Right atrium auricular region (tissue), 2 donors: ENCODE measurements at regions not wholly inside any gene's neighbourhood (a gene's known extent, or its start where the extent isn't known, plus 50 kb on each side); places are given as distances from the start of the nearest gene placed in this dataset.

ENCODE experiments used
- DNase-seq: peaks from one replicate; pipeline ENCODE4 v3.0.0-alpha.2; 2019; ENCODE audit warnings: low spot score
- H3K27ac ChIP-seq, 2 donors: fragments of 200-600 bp; sonication (generic); 1 replicate in 1 of 2; 2 replicates in 1 of 2; pipeline ENCODE4 v1.5.1; 2016 to 2019
- H3K27me3 ChIP-seq, 2 donors: fragments of 200-600 bp; sonication (generic); one replicate each; pipeline versions ENCODE4 v1.5.1 to v1.6.0; 2017 to 2019
- H3K36me3 ChIP-seq: fragments of 200-600 bp; sonication (generic); one replicate; pipeline ENCODE4 v1.5.1; 2016
- H3K4me1 ChIP-seq, 2 donors: fragments of 200-600 bp; sonication (generic); one replicate each; pipeline versions ENCODE4 v1.5.1 to v1.6.0; 2017 to 2019
- H3K4me3 ChIP-seq, 2 donors: fragments of 200-600 bp; sonication (generic); 1 replicate in 1 of 2; 2 replicates in 1 of 2; pipeline ENCODE4 v1.5.1; 2017 to 2019; ENCODE audit warnings: mild to moderate bottlenecking in 1 of 2, moderate library complexity in 1 of 2
- H3K9me3 ChIP-seq, 2 donors: fragments of 200-600 bp; sonication (generic); one replicate each; pipeline ENCODE4 v1.5.1; 2019
- TF ChIP-seq, protein P1 (sequence below), 2 donors: fragments of 200-600 bp; sonication (generic); IDR thresholded peaks; one replicate each; pipeline ENCODE4 v1.5.1; 2019; ENCODE audit warnings: antibody characterized with exemption in 2 of 2

DNA sequence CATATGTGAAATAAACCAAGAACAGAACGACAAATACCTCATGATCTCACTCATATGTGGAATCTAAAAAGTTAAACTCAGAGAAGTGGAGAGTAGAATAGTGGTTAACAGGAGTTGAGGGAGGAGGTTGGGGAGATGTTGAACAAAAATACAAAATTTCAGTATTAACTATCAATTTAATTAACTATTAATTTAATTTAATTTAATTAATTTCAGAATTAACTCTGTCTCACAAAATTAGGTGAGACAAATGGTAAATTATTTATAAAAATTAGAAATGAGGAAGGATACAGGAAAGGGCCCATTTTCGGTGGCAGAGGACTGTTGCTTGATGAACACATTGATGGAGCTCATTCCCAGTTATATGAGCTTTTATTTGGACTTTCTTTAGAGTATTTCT lies 166.0 kb upstream of the FAM83B start:
- Histone ChIP-seq H3K9me3 (no peaks in the 10 kb centered on the region), H3K4me3 (no peak overlapping the region), H3K36me3 (no peaks in the 10 kb centered on the region), H3K27me3 (no peaks in the 10 kb centered on the region), H3K4me1 (no peaks in the 10 kb centered on the region), H3K27ac (no peak overlapping the region)
- TF ChIP-seq, protein P1, sequence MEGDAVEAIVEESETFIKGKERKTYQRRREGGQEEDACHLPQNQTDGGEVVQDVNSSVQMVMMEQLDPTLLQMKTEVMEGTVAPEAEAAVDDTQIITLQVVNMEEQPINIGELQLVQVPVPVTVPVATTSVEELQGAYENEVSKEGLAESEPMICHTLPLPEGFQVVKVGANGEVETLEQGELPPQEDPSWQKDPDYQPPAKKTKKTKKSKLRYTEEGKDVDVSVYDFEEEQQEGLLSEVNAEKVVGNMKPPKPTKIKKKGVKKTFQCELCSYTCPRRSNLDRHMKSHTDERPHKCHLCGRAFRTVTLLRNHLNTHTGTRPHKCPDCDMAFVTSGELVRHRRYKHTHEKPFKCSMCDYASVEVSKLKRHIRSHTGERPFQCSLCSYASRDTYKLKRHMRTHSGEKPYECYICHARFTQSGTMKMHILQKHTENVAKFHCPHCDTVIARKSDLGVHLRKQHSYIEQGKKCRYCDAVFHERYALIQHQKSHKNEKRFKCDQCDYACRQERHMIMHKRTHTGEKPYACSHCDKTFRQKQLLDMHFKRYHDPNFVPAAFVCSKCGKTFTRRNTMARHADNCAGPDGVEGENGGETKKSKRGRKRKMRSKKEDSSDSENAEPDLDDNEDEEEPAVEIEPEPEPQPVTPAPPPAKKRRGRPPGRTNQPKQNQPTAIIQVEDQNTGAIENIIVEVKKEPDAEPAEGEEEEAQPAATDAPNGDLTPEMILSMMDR (IDR thresholded peaks at IDR 0.05), result no peak
- DNase-seq, result no peak

DNA sequence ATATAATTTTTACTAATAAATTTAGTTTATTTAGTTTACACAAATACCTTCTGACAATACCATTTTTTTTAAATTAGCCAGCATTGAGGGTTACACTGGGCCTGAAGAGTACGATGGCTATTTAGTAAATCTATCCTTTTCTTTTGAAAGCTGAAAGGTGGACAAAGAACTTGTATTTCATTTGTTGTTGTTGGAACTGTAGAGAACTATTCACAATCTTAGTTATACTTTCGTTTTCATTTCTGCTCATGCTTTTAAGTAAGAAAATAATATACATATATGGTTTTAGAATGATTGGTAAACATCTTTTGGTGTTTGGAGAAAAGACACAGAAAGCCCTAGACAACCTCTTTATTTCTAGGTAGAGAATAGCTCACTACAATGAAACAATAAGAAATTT lies 165.3 kb upstream of the FAM83B start:
- Histone ChIP-seq H3K4me3 (no peak overlapping the region), H3K9me3 (no peaks in the 10 kb centered on the region), H3K27ac (no peak overlapping the region), H3K27me3 (no peaks in the 10 kb centered on the region), H3K36me3 (no peaks in the 10 kb centered on the region), H3K4me1 (no peaks in the 10 kb centered on the region)
- no peak for DNase-seq
- TF ChIP-seq, protein P1 (IDR thresholded peaks at IDR 0.05), result no peak

DNA sequence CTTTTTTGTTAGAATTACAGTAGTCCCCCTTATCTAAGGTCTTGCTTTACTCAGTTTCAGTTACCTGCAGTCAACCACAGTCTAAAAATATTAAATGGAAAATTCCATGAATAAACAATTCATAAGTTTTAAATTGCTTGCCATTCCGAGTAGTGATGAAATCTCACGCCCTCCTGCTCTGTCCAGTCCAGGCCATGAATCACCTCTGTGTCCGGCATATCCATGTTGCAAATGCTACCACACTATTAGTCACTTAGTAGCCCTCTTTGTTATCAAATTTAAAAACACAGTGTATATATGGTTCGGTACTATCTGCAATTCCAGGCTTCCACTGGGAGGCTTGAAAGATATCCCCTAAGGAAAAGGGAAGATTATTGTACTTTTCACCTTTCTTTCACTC lies 164.6 kb upstream of the FAM83B start:
- Histone ChIP-seq H3K27ac (no peak overlapping the region), H3K4me1 (no peaks in the 10 kb centered on the region), H3K4me3 (no peak overlapping the region), H3K27me3 (no peaks in the 10 kb centered on the region), H3K36me3 (no peaks in the 10 kb centered on the region), H3K9me3 (no peaks in the 10 kb centered on the region)
- TF ChIP-seq, protein P1 (IDR thresholded peaks at IDR 0.05), result no peak
- DNase-seq, result no peak

DNA sequence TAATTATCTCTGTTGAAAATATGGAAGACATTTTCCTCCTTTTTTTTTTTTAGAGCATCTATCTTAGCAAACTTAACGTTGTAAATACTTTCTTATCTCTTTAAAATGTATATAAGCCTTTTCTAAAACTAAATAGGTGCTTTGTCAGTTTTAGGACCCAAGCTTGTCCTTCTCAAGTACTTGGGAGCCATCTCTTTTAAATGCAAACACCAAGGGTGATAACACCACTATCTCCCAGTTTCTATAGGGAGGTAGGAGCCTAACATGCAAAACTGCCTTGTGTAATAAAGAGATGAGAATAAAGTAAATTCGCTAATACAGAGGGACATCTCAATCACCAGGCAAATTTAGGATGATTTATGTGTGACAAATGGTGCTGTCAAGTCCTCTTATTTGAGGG lies 157.0 kb upstream of the FAM83B start:
- TF ChIP-seq, protein P1 (IDR thresholded peaks at IDR 0.05), result no peak
- Histone ChIP-seq H3K27ac (no peak overlapping the region), H3K36me3 (no peaks in the 10 kb centered on the region), H3K4me3 (no peak overlapping the region), H3K9me3 (no peaks in the 10 kb centered on the region), H3K27me3 (no peaks in the 10 kb centered on the region), H3K4me1 (no peaks in the 10 kb centered on the region)
- no peak for DNase-seq

DNA sequence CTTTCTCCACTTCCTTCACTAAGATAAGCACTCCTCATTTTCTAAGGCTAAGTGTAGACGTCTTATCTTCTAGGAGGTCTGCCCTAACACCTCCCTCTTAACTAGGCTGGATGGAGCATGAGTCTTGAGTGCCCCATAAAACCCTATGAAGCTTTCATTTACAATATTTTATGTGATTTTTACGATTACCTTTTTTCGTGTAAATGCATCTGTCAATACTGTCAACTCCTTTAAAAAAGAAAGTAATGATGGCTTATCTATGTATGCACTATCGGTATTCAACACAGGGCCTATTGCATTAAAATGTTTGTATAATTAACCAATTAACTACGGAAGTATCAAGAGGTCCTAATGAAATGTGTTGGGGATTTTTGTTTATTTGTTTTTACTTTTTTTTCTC lies 156.0 kb upstream of the FAM83B start:
- no peaks in the 10 kb centered on the region for H3K9me3 ChIP-seq
- TF ChIP-seq, protein P1 (IDR thresholded peaks at IDR 0.05), result no peak
- H3K27ac ChIP-seq, result no peak overlapping the region
- no peak for DNase-seq
- no peak overlapping the region for H3K4me3 ChIP-seq
- no peaks in the 10 kb centered on the region for H3K36me3 ChIP-seq
- no peaks in the 10 kb centered on the region for H3K4me1 ChIP-seq
- no peaks in the 10 kb centered on the region for H3K27me3 ChIP-seq

DNA sequence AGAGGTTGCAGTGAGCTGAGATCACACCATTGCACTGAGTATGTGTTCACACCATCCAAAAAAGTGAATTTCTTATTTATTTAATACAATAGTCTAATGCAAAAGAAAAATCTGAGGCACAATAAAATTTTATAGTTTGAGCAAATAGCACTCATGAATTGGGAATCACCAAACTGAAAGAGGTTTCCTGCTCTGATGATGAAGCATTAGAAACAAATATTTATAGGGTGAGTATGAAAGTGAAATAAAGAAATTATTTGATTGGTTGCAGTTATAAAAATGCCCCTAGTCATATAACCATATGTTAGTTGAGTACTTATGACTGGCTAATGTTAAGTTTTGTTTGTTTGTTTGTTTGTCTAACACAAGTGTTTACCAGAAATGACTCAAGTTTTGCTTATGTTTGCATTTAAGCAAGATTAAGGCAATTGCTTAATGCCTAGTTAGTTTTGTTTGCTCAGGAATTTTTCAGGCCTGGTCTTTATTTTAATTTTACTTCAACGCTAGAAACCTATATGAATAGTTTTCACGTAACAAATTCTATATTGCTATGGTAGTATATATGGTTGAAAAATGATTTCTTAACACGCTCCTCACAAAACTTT lies 151.5 kb upstream of the FAM83B start:
- TF ChIP-seq, protein P1 (IDR thresholded peaks at IDR 0.05), result no peak
- Histone ChIP-seq H3K4me3 (no peak overlapping the region), H3K9me3 (no peaks in the 10 kb centered on the region), H3K4me1 (peaks cover 0 to 5% of the 10 kb centered on the region in 2 donors), H3K27me3 (no peaks in the 10 kb centered on the region), H3K36me3 (no peaks in the 10 kb centered on the region), H3K27ac (no peak overlapping the region)
- DNase-seq, result no peak
